Endodermal cell (in vitro differentiated cells): ENCODE measurements at regions not wholly inside any gene's neighbourhood (a gene's known extent, or its start where the extent isn't known, plus 50 kb on each side); places are given as distances from the start of the nearest gene placed in this dataset.

ENCODE experiments used
- DNase-seq: peaks from one replicate; pipeline ENCODE4 v3.0.0-alpha.2; 2017
- H3K27ac ChIP-seq: 2 replicates; pipeline ENCODE4 v1.5.1; 2013; ENCODE audit warnings: mild to moderate bottlenecking, low read depth, low read length, moderate library complexity
- H3K27me3 ChIP-seq: 2 replicates; pipeline ENCODE4 v1.6.1; 2013; ENCODE audit warnings: mild to moderate bottlenecking, low read length, moderate library complexity; ENCODE audit not compliant: insufficient read depth, control insufficient read depth, poor library complexity, severe bottlenecking
- H3K36me3 ChIP-seq: 2 replicates; pipeline ENCODE4 v1.7.0; 2013; ENCODE audit warnings: mild to moderate bottlenecking, low read length, moderate library complexity; ENCODE audit not compliant: control insufficient read depth, insufficient read depth
- H3K4me1 ChIP-seq: one replicate; pipeline ENCODE4 v1.7.0; 2013; ENCODE audit warnings: low read length; ENCODE audit not compliant: control insufficient read depth, insufficient read depth
- H3K4me3 ChIP-seq: 2 replicates; pipeline ENCODE4 v1.5.1; 2013; ENCODE audit warnings: mild to moderate bottlenecking, low read length, moderate library complexity
- H3K9ac ChIP-seq: 2 replicates; pipeline ENCODE4 v1.6.1; 2013; ENCODE audit warnings: mild to moderate bottlenecking, low read length, moderate library complexity; ENCODE audit not compliant: poor library complexity, severe bottlenecking; ENCODE audit errors: extremely low read depth
- H3K9me3 ChIP-seq: 2 replicates; pipeline ENCODE4 v1.6.1; 2013; ENCODE audit warnings: mild to moderate bottlenecking, low read length, moderate library complexity; ENCODE audit not compliant: control insufficient read depth
- H3K27ac Mint-ChIP-seq: 2 replicates; pipeline ENCODE4 v1.8.0; 2020; ENCODE audit warnings: mixed read lengths
- H3K27me3 Mint-ChIP-seq: 2 replicates; pipeline ENCODE4 v1.8.0; 2021; ENCODE audit warnings: mild to moderate bottlenecking, mixed read lengths; ENCODE audit not compliant: insufficient read depth
- H3K36me3 Mint-ChIP-seq: 2 replicates; pipeline ENCODE4 v1.8.0; 2020; ENCODE audit warnings: low read depth, mixed read lengths
- H3K4me1 Mint-ChIP-seq: 2 replicates; pipeline ENCODE4 v1.8.0; 2020; ENCODE audit warnings: mixed read lengths
- H3K4me3 Mint-ChIP-seq: 2 replicates; pipeline ENCODE4 v1.8.0; 2020; ENCODE audit warnings: mild to moderate bottlenecking, moderate library complexity, mixed read lengths
- H3K9me3 Mint-ChIP-seq: 2 replicates; pipeline ENCODE4 v1.8.0; 2020; ENCODE audit warnings: mild to moderate bottlenecking, mixed read lengths
- CTCF ChIP-seq: fragments of 200-600 bp; sonication (generic); conservative IDR thresholded peaks from 2 replicates; pipeline ENCODE4 v1.5.0; 2021; ENCODE audit warnings: antibody characterized with exemption, mild to moderate bottlenecking
- WGBS, 2 experiments: methylation state at CpG; one replicate each; pipeline versions ENCODE4 v1.1.5 to v1.1.7; 2013; ENCODE audit warnings: missing lambda C conversion rate in 2 of 2, mixed read lengths in 1 of 2; ENCODE audit not compliant: insufficient coverage in 1 of 2, insufficient read length in 1 of 2; 5-methylcytosine and 5-hydroxymethylcytosine counted together

GRCh38 chr11:22982903-22983302 lies 122.6 kb upstream of the CCDC179 start:
- DNase-seq: no peak
- Histone ChIP-seq H3K4me3 (no peak overlapping the region), H3K9me3 (peaks cover 52% of the 10 kb centered on the region), H3K36me3 (peaks cover 48% of the 10 kb centered on the region), H3K9ac (no peak overlapping the region), H3K27ac (no peak overlapping the region), H3K4me1 (no peaks in the 10 kb centered on the region), H3K27me3 (no peaks in the 10 kb centered on the region)
- Mint-ChIP-seq H3K4me1 (no peaks in the 10 kb centered on the region), H3K9me3 (peaks cover 43% of the 10 kb centered on the region), H3K4me3 (no peak overlapping the region), H3K27me3 (no peaks in the 10 kb centered on the region), H3K27ac (no peak overlapping the region), H3K36me3 (peaks cover 74% of the 10 kb centered on the region)
- TF ChIP-seq CTCF: no peak
- 60 to 79% methylated on average over 2 to 4 of the region's 4 CpGs for WGBS, 2 experiments

GRCh38 chr11:22984045-22984444 lies 123.8 kb upstream of the CCDC179 start:
- no peaks in the 10 kb centered on the region for H3K4me1 Mint-ChIP-seq
- H3K27me3 Mint-ChIP-seq: peaks cover 2% of the 10 kb centered on the region
- peaks cover 50% of the 10 kb centered on the region for H3K9me3 Mint-ChIP-seq
- peaks cover 78% of the 10 kb centered on the region for H3K36me3 Mint-ChIP-seq
- Histone ChIP-seq H3K27ac (no peak overlapping the region), H3K27me3 (no peaks in the 10 kb centered on the region), H3K9me3 (peaks cover 55% of the 10 kb centered on the region), H3K4me1 (no peaks in the 10 kb centered on the region), H3K4me3 (no peak overlapping the region), H3K36me3 (peaks cover 48% of the 10 kb centered on the region), H3K9ac (no peak overlapping the region)
- TF ChIP-seq CTCF: no peak
- H3K27ac Mint-ChIP-seq: no peak overlapping the region
- 100% methylated on average over 1 of the region's 2 CpGs; no CpG with 5 or more reads in 1 of the 2 experiments for WGBS, 2 experiments
- H3K4me3 Mint-ChIP-seq: no peak overlapping the region
- DNase-seq: no peak

GRCh38 chr11:22989371-22989770 lies 129.1 kb upstream of the CCDC179 start:
- 89 to 100% methylated on average over 1 of the region's 1 CpG for WGBS, 2 experiments
- peaks cover 2% of the 10 kb centered on the region for H3K27me3 Mint-ChIP-seq

More at GRCh38 chr11:22989371-22989770, 129.1 kb upstream of the CCDC179 start:
- Histone ChIP-seq H3K9me3 (peaks cover 82% of the 10 kb centered on the region), H3K4me1 (no peaks in the 10 kb centered on the region), H3K4me3 (peak overlapping the region; percentile 4), H3K36me3 (peaks cover 55% of the 10 kb centered on the region), H3K27me3 (no peaks in the 10 kb centered on the region), H3K27ac (no peak overlapping the region), H3K9ac (no peak overlapping the region)
- Mint-ChIP-seq H3K4me3 (no peak overlapping the region), H3K27ac (no peak overlapping the region), H3K4me1 (no peaks in the 10 kb centered on the region), H3K9me3 (peaks cover 64% of the 10 kb centered on the region), H3K36me3 (peaks cover 77% of the 10 kb centered on the region)
- DNase-seq: no peak
- no peak for TF ChIP-seq CTCF
